ENCODE measurements at regions not wholly inside any gene's neighbourhood (a gene's known extent, or its start where the extent isn't known, plus 50 kb on each side); places are given as distances from the start of the nearest gene placed in this dataset.

GRCh38 chr5:72042097-72042496 is 65.2 kb upstream of the MAP1B start:
- no peak for TF ChIP-seq CTCF (IDR thresholded peaks at IDR 0.05)
- TF ChIP-seq POLR2A (IDR thresholded peaks at IDR 0.05), result no peak
